Chondrocyte (in vitro differentiated cells): ENCODE measurements at regions not wholly inside any gene's neighbourhood (a gene's known extent, or its start where the extent isn't known, plus 50 kb on each side); places are given as distances from the start of the nearest gene placed in this dataset.

Experiments
- DNase-seq: peaks from one replicate; pipeline ENCODE4 v3.0.0; 2021; ENCODE audit warnings: mixed read lengths, low spot score
- H3K27ac Mint-ChIP-seq: one replicate; pipeline ENCODE4 v1.8.0; 2021; ENCODE audit warnings: mild to moderate bottlenecking, moderate library complexity, mixed read lengths; ENCODE audit not compliant: unreplicated experiment
- H3K27me3 Mint-ChIP-seq: 2 replicates; pipeline ENCODE4 v1.8.0; 2021; ENCODE audit warnings: low read depth, mixed read lengths
- H3K36me3 Mint-ChIP-seq: 2 replicates; pipeline ENCODE4 v1.8.0; 2021; ENCODE audit warnings: low read depth, mixed read lengths
- H3K4me1 Mint-ChIP-seq: 2 replicates; pipeline ENCODE4 v1.8.0; 2021; ENCODE audit warnings: low read depth, mild to moderate bottlenecking, mixed read lengths
- H3K4me3 Mint-ChIP-seq: one replicate; pipeline ENCODE4 v1.8.0; 2021; ENCODE audit warnings: mild to moderate bottlenecking, moderate library complexity, mixed read lengths; ENCODE audit not compliant: unreplicated experiment
- H3K9me3 Mint-ChIP-seq: 2 replicates; pipeline ENCODE4 v1.8.0; 2021; ENCODE audit warnings: low read depth, mixed read lengths
- TF ChIP-seq, protein P1 (sequence below): fragments of 200-600 bp; sonication (generic); IDR thresholded peaks from 2 replicates; pipeline ENCODE4 v1.5.0; 2021; ENCODE audit warnings: antibody characterized with exemption, mild to moderate bottlenecking, moderate library complexity

- Mint-ChIP-seq H3K4me1 (no peaks in the 10 kb centered on the region), H3K27me3 (no peaks in the 10 kb centered on the region), H3K27ac (no peak overlapping the region), H3K36me3 (no peaks in the 10 kb centered on the region), H3K9me3 (peaks cover 34% of the 10 kb centered on the region), H3K4me3 (no peak overlapping the region)
- TF ChIP-seq, protein P1, sequence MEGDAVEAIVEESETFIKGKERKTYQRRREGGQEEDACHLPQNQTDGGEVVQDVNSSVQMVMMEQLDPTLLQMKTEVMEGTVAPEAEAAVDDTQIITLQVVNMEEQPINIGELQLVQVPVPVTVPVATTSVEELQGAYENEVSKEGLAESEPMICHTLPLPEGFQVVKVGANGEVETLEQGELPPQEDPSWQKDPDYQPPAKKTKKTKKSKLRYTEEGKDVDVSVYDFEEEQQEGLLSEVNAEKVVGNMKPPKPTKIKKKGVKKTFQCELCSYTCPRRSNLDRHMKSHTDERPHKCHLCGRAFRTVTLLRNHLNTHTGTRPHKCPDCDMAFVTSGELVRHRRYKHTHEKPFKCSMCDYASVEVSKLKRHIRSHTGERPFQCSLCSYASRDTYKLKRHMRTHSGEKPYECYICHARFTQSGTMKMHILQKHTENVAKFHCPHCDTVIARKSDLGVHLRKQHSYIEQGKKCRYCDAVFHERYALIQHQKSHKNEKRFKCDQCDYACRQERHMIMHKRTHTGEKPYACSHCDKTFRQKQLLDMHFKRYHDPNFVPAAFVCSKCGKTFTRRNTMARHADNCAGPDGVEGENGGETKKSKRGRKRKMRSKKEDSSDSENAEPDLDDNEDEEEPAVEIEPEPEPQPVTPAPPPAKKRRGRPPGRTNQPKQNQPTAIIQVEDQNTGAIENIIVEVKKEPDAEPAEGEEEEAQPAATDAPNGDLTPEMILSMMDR = no peak
- DNase-seq = no peak
These were observed 114.4 kb upstream of the TCERG1L start for GRCh38 chr10:131425752-131426533.

DNA sequence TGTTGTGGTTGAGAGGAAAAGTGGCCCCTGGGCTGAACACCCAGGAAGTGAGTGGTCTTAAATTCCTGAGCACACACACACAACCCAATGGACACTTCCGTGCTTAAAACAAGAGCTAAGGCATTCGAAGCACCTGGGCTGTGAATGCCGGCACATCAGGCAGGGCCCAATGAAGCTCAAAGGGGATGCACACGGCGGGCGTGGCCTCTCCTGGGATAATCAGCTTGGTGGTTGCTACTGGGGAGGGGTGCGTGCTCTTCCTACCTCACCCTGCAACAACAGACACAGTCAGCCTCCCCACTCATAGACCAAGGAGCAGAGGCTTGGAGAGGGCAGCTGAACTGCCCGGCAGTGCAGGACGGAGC is 115.0 kb upstream of the TCERG1L start:
- H3K36me3 Mint-ChIP-seq = no peaks in the 10 kb centered on the region
- H3K27ac Mint-ChIP-seq = no peak overlapping the region
- TF ChIP-seq, protein P1 = no peak
- H3K27me3 Mint-ChIP-seq = no peaks in the 10 kb centered on the region
- no peak for DNase-seq
- H3K9me3 Mint-ChIP-seq = peaks cover 28% of the 10 kb centered on the region
- H3K4me3 Mint-ChIP-seq = no peak overlapping the region
- no peaks in the 10 kb centered on the region for H3K4me1 Mint-ChIP-seq

DNA sequence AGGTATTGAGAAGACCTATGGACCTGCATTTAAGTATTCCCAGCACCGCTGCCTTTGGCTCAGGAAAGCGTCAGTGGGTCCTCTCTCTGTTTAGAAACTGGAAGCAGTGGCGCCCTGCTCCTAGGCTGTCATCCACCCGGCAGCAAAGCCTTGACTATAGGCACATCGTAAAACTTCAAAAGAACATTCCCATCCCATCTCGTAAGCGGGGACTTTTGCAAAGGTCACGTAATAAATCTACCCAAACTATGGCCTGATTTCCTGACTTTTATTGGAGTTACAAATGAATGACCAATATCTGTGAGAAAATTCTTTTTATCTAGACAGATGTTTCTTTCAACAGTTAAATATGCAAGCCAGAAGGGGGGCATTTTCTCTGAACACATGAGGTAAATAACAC is 115.8 kb upstream of the TCERG1L start:
- Mint-ChIP-seq H3K27ac (no peak overlapping the region), H3K4me1 (no peaks in the 10 kb centered on the region), H3K27me3 (no peaks in the 10 kb centered on the region), H3K9me3 (peaks cover 23% of the 10 kb centered on the region), H3K36me3 (no peaks in the 10 kb centered on the region), H3K4me3 (no peak overlapping the region)
- no peak for DNase-seq
- TF ChIP-seq, protein P1 = no peak

DNA sequence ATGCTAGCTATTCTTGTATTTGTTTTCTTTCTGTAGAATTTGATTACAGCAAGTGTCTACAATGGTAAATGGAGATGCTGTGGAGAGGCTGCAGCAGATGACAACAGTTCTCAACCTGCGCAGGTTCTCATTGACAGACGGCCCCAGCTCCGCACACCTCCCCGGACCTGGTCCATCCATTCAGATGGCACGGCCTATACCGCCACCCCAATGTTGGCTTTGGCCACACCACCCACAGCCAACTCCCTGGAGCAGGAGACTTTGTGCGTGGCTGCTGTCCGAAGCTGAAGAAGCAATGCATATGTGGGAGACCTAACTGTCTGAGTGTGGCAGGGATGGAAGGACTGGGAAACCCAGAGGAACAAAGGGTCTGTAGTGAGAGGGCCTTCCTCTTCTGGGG is 116.4 kb upstream of the TCERG1L start:
- Mint-ChIP-seq H3K4me3 (no peak overlapping the region), H3K4me1 (no peaks in the 10 kb centered on the region), H3K9me3 (peaks cover 22% of the 10 kb centered on the region), H3K36me3 (no peaks in the 10 kb centered on the region), H3K27me3 (no peaks in the 10 kb centered on the region), H3K27ac (no peak overlapping the region)
- DNase-seq = no peak
- TF ChIP-seq, protein P1 = no peak

DNA sequence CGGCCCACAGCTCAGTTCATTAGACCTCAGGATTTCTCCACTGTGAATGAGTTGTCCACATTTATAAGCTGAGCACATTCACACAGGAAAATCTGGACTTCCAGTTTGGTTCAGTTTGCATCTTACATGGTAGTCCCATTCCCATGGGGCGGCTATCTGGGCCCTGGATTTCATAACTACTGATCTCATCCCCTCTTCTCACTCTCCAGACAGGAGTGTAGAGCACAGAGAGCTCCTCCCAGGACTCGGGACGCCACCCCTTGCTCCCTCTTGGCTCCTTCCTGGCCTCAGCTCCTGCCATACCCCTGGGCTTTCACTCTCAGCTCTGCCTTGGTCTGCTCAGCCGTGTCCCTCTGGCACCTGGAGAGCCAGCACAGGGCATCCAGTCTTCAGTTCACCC is 117.6 kb upstream of the TCERG1L start:
- Mint-ChIP-seq H3K36me3 (no peaks in the 10 kb centered on the region), H3K27ac (no peak overlapping the region), H3K27me3 (no peaks in the 10 kb centered on the region), H3K4me3 (no peak overlapping the region), H3K4me1 (no peaks in the 10 kb centered on the region), H3K9me3 (peaks cover 15% of the 10 kb centered on the region)
- DNase-seq = no peak
- TF ChIP-seq, protein P1 = no peak
